ENCODE measurements at regions not wholly inside any gene's neighbourhood (a gene's known extent, or its start where the extent isn't known, plus 50 kb on each side); places are given as distances from the start of the nearest gene placed in this dataset.

GRCh38 chr12:68422159-68422558 lies 90.0 kb upstream of the MDM1 start:
- H3K27ac Mint-ChIP-seq (ENCODE audit: unreplicated experiment), result no peak overlapping the region
- H3K9me3 Mint-ChIP-seq (ENCODE audit: low read depth), result no peaks in the 10 kb centered on the region
- no peaks in the 10 kb centered on the region for H3K36me3 Mint-ChIP-seq (ENCODE audit: low read depth)
- no peak overlapping the region for H3K4me3 Mint-ChIP-seq (ENCODE audit: unreplicated experiment)
- no peak for DNase-seq (ENCODE audit: low spot score)
- no peaks in the 10 kb centered on the region for H3K27me3 Mint-ChIP-seq (ENCODE audit: low read depth)
- TF ChIP-seq CTCF (IDR thresholded peaks at IDR 0.05), result no peak
- peaks cover 47% of the 10 kb centered on the region for H3K4me1 Mint-ChIP-seq (ENCODE audit: low read depth)

DNA sequence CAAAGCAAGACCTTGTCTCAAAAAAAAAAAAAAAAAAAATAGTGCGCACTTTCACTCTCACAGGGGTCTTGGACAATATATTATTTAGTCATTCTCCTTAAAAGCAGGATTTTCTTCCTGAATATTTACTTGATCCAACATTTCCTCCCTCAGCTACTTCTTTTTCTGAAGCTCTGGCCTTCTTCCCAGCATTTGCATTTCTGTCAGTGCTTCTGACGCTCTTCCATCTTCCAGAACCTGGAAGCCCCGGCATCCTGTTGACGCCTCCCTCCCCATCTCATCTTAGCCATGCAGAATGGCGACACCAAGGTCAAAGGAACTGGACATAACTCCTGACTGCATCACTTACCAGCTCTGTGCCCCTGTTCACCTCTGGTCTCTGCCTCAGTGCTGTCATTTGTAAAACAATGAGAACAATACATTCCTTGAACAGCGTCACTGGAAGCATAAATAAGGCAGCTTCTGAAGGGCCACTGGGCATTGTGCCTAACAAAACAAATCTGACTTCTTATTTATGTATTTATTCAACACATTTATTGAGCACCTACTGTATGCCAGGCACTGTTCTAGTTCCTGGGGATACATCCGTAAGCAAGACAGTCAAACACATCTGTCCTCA lies 90.9 kb upstream of the MDM1 start:
- no peaks in the 10 kb centered on the region for H3K27me3 Mint-ChIP-seq (ENCODE audit: low read depth)
- H3K36me3 Mint-ChIP-seq (ENCODE audit: low read depth), result no peaks in the 10 kb centered on the region
- no peaks in the 10 kb centered on the region for H3K9me3 Mint-ChIP-seq (ENCODE audit: low read depth)
- H3K27ac Mint-ChIP-seq (ENCODE audit: unreplicated experiment), result no peak overlapping the region
- no peak for DNase-seq (ENCODE audit: low spot score)
- peaks cover 39% of the 10 kb centered on the region for H3K4me1 Mint-ChIP-seq (ENCODE audit: low read depth)
- no peak overlapping the region for H3K4me3 Mint-ChIP-seq (ENCODE audit: unreplicated experiment)
- no peak for TF ChIP-seq CTCF (IDR thresholded peaks at IDR 0.05)

- no peaks in the 10 kb centered on the region for H3K27me3 Mint-ChIP-seq (ENCODE audit: low read depth)
- no peak for DNase-seq (ENCODE audit: low spot score)
- peak overlapping the region; percentile 81 for H3K27ac Mint-ChIP-seq (ENCODE audit: unreplicated experiment)
- H3K36me3 Mint-ChIP-seq (ENCODE audit: low read depth), result no peaks in the 10 kb centered on the region
- no peak for TF ChIP-seq CTCF (IDR thresholded peaks at IDR 0.05)
- H3K4me1 Mint-ChIP-seq (ENCODE audit: low read depth), result peaks cover 23% of the 10 kb centered on the region
- no peak overlapping the region for H3K4me3 Mint-ChIP-seq (ENCODE audit: unreplicated experiment)
- H3K9me3 Mint-ChIP-seq (ENCODE audit: low read depth), result no peaks in the 10 kb centered on the region
Observed at GRCh38 chr12:68425998-68426397, 93.8 kb upstream of the MDM1 start.

DNA sequence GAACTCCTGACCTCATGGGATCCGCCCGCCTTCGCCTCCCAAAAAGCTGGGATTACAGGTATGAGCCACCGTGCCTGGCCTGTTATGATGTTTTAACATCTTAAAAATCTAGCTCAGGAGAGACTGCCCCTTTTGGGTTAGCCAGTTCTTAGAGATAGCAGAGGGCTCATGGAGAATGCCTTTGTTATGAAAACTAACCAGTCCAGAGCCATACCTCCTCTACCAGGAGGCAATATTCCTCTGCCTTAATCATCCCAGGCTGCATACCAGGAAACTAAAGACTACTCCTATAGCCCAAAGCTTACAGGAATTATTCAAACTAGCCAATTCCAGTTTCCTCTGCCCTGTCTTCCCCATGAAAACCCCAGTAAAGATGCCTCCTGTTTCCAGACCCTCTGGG lies 96.0 kb upstream of the MDM1 start:
- Mint-ChIP-seq H3K27me3 (ENCODE audit: low read depth) (no peaks in the 10 kb centered on the region), H3K27ac (ENCODE audit: unreplicated experiment) (no peak overlapping the region), H3K36me3 (ENCODE audit: low read depth) (no peaks in the 10 kb centered on the region), H3K4me3 (ENCODE audit: unreplicated experiment) (no peak overlapping the region), H3K9me3 (ENCODE audit: low read depth) (no peaks in the 10 kb centered on the region), H3K4me1 (ENCODE audit: low read depth) (peaks cover 17% of the 10 kb centered on the region)
- DNase-seq (ENCODE audit: low spot score), result no peak
- no peak for TF ChIP-seq CTCF (IDR thresholded peaks at IDR 0.05)

DNA sequence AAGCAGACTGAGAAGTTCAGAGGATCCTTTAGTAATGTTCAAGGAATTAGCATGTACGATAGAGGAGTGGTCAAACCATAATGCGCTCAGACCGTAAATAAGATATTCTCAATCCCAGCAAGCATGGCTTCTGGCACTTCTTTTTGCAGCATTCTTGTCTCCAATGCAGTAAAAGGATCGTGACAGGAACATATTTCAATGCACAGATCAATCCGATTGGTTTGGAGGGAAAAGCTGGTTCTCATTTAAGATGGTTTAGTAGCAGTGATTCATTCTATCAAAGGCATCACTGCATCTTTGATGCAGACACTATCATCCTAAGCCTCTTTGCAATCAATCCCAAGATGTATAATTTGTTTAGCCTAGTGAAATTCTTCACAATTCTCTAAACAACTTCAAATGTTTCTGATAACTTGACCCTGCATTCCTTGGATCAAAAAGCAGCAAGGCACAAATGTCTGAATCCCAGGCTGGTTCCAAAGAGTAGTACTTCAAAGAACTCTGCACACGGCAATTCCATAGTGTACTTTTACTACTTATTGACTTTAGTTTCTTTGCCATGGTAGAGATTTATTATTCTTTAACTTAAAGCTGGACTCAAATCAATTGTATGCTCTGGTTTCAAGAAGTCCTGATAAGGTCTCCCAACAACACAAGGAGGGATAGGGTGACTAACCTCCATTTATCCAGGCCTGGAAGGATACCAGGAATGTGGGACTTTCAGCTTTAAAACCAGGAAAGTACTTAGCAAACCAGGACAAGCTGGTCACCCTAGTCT lies 96.8 kb upstream of the MDM1 start:
- DNase-seq (ENCODE audit: low spot score), result no peak
- no peak for TF ChIP-seq CTCF (IDR thresholded peaks at IDR 0.05)
- Mint-ChIP-seq H3K27ac (ENCODE audit: unreplicated experiment) (no peak overlapping the region), H3K27me3 (ENCODE audit: low read depth) (no peaks in the 10 kb centered on the region), H3K4me3 (ENCODE audit: unreplicated experiment) (no peak overlapping the region), H3K36me3 (ENCODE audit: low read depth) (no peaks in the 10 kb centered on the region), H3K4me1 (ENCODE audit: low read depth) (peaks cover 17% of the 10 kb centered on the region), H3K9me3 (ENCODE audit: low read depth) (no peaks in the 10 kb centered on the region)

Data from chondrocyte (in vitro differentiated cells).